ENCODE measurements at regions not wholly inside any gene's neighbourhood (a gene's known extent, or its start where the extent isn't known, plus 50 kb on each side); places are given as distances from the start of the nearest gene placed in this dataset.

GRCh38 chr13:106401081-106401480 is 134.4 kb downstream of the EFNB2 start:
- Histone ChIP-seq H4K20me1 (ENCODE audit: low read length) (no peaks in the 10 kb centered on the region), H3K4me1 (ENCODE audit: insufficient read depth, low read length) (peaks cover 4% of the 10 kb centered on the region), H3K27ac (ENCODE audit: low read length) (no peak overlapping the region), H2AFZ (ENCODE audit: low read length) (no peak overlapping the region), H3K9me2 (replicated peaks; ENCODE audit: low read length) (no peaks in the 10 kb centered on the region), H3K9me3 (ENCODE audit: low read length) (no peaks in the 10 kb centered on the region), H3K4me2 (ENCODE audit: low read length) (no peak overlapping the region), H3K36me3 (ENCODE audit: low read depth, low read length) (no peaks in the 10 kb centered on the region), H3F3A (ENCODE audit: low read length, unreplicated experiment) (no peaks in the 10 kb centered on the region), H3K9ac (ENCODE audit: low read length) (no peak overlapping the region), H3K27me3 (ENCODE audit: low read length) (no peaks in the 10 kb centered on the region), H3K4me3 (ENCODE audit: low read length) (no peak overlapping the region), H3K79me2 (ENCODE audit: low read length) (no peaks in the 10 kb centered on the region)
- CTCF ChIA-PET, result no interaction called here
- POLR2A ChIA-PET (ENCODE audit: unreplicated experiment), result no interaction called here
- no TSS peak for BruUV-seq (replicated peaks)
- ATAC-seq (no peak), DNase-seq (no peak)
- TF ChIP-seq EZH2phosphoT487 (IDR thresholded peaks at IDR 0.05; ENCODE audit: borderline replicate concordance, low read length) (no peak), EZH2 (IDR thresholded peaks at IDR 0.05; ENCODE audit: low read length, unreplicated experiment) (no peak)
- TF ChIP-seq, protein P1, sequence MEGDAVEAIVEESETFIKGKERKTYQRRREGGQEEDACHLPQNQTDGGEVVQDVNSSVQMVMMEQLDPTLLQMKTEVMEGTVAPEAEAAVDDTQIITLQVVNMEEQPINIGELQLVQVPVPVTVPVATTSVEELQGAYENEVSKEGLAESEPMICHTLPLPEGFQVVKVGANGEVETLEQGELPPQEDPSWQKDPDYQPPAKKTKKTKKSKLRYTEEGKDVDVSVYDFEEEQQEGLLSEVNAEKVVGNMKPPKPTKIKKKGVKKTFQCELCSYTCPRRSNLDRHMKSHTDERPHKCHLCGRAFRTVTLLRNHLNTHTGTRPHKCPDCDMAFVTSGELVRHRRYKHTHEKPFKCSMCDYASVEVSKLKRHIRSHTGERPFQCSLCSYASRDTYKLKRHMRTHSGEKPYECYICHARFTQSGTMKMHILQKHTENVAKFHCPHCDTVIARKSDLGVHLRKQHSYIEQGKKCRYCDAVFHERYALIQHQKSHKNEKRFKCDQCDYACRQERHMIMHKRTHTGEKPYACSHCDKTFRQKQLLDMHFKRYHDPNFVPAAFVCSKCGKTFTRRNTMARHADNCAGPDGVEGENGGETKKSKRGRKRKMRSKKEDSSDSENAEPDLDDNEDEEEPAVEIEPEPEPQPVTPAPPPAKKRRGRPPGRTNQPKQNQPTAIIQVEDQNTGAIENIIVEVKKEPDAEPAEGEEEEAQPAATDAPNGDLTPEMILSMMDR (conservative IDR thresholded peaks at IDR 0.05; ENCODE audit: low read depth, low read length), result no peak
- intact Hi-C loops (cut with micrococcal nuclease), result no loop called here

DNA sequence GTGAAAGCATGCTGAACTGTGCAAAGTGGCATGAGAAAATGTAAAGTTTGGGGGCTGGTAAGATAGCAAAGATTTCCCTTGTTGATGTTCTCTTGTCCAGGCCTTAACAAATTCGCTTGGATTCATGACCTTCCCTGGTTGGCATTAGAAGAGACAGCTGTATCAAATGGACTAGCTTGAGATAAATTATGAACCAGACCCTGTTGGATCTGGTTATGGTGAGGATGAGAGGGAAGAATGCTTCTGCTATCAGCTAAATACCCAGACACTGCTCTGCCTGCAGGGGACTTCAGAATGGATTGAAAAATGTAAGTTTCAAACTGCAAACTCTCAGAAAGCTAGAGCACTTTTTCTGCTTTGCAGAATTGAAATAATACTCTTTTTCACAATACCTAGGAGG is 135.2 kb downstream of the EFNB2 start:
- Histone ChIP-seq H3F3A (ENCODE audit: low read length, unreplicated experiment) (no peaks in the 10 kb centered on the region), H3K9ac (ENCODE audit: low read length) (no peak overlapping the region), H3K27me3 (ENCODE audit: low read length) (no peaks in the 10 kb centered on the region), H3K27ac (ENCODE audit: low read length) (no peak overlapping the region), H4K20me1 (ENCODE audit: low read length) (no peaks in the 10 kb centered on the region), H3K4me1 (ENCODE audit: insufficient read depth, low read length) (peaks cover 4% of the 10 kb centered on the region), H3K9me2 (replicated peaks; ENCODE audit: low read length) (no peaks in the 10 kb centered on the region), H2AFZ (ENCODE audit: low read length) (no peak overlapping the region), H3K9me3 (ENCODE audit: low read length) (no peaks in the 10 kb centered on the region), H3K36me3 (ENCODE audit: low read depth, low read length) (no peaks in the 10 kb centered on the region), H3K79me2 (ENCODE audit: low read length) (no peaks in the 10 kb centered on the region), H3K4me3 (ENCODE audit: low read length) (no peak overlapping the region), H3K4me2 (ENCODE audit: low read length) (no peak overlapping the region)
- ATAC-seq (no peak), DNase-seq (no peak)
- intact Hi-C loops (cut with micrococcal nuclease), result no loop called here
- no TSS peak for BruUV-seq (replicated peaks)
- ChIA-PET POLR2A (ENCODE audit: unreplicated experiment) (no interaction called here), CTCF (no interaction called here)
- TF ChIP-seq EZH2 (IDR thresholded peaks at IDR 0.05; ENCODE audit: low read length, unreplicated experiment) (no peak), EZH2phosphoT487 (IDR thresholded peaks at IDR 0.05; ENCODE audit: borderline replicate concordance, low read length) (no peak)
- TF ChIP-seq, protein P1 (conservative IDR thresholded peaks at IDR 0.05; ENCODE audit: low read depth, low read length), result no peak

- ChIA-PET POLR2A (ENCODE audit: unreplicated experiment) (no interaction called here), CTCF (no interaction called here)
- Histone ChIP-seq H3K4me3 (ENCODE audit: low read length) (no peak overlapping the region), H3K27me3 (ENCODE audit: low read length) (no peaks in the 10 kb centered on the region), H3F3A (ENCODE audit: low read length, unreplicated experiment) (no peaks in the 10 kb centered on the region), H4K20me1 (ENCODE audit: low read length) (no peaks in the 10 kb centered on the region), H3K79me2 (ENCODE audit: low read length) (no peaks in the 10 kb centered on the region), H3K36me3 (ENCODE audit: low read depth, low read length) (no peaks in the 10 kb centered on the region), H3K9me2 (replicated peaks; ENCODE audit: low read length) (no peaks in the 10 kb centered on the region), H3K27ac (ENCODE audit: low read length) (no peak overlapping the region), H3K9ac (ENCODE audit: low read length) (no peak overlapping the region), H3K9me3 (ENCODE audit: low read length) (no peaks in the 10 kb centered on the region), H3K4me2 (ENCODE audit: low read length) (no peak overlapping the region), H3K4me1 (ENCODE audit: insufficient read depth, low read length) (peaks cover 4% of the 10 kb centered on the region), H2AFZ (ENCODE audit: low read length) (no peak overlapping the region)
- no TSS peak for BruUV-seq (replicated peaks)
- TF ChIP-seq, protein P1 (conservative IDR thresholded peaks at IDR 0.05; ENCODE audit: low read depth, low read length), result no peak
- TF ChIP-seq EZH2 (IDR thresholded peaks at IDR 0.05; ENCODE audit: low read length, unreplicated experiment) (no peak), EZH2phosphoT487 (IDR thresholded peaks at IDR 0.05; ENCODE audit: borderline replicate concordance, low read length) (no peak)
- DNase-seq (no peak), ATAC-seq (no peak)
- intact Hi-C loops (cut with micrococcal nuclease), result no loop called here
Measured at GRCh38 chr13:106398289-106398688, 137.2 kb downstream of the EFNB2 start.
